Coronary artery (tissue), 2 donors: ENCODE measurements at regions not wholly inside any gene's neighbourhood (a gene's known extent, or its start where the extent isn't known, plus 50 kb on each side); places are given as distances from the start of the nearest gene placed in this dataset.
"Not testable (repeated sequence)": the region's sequence is repeated elsewhere in the genome, so short reads cannot be mapped to it uniquely, and the experiment has no call there.

Source experiments
- DNase-seq: peaks from one replicate; pipeline ENCODE4 v3.0.0-alpha.2; 2017; ENCODE audit warnings: low spot score
- H3K27ac ChIP-seq, 2 donors: fragments of 200-600 bp; sonication (generic); one replicate each; pipeline ENCODE4 v1.5.1; 2016 to 2019
- H3K4me3 ChIP-seq: fragments of 200-600 bp; sonication (generic); 2 replicates; pipeline ENCODE4 v1.5.1; 2016; ENCODE audit warnings: mild to moderate bottlenecking, moderate library complexity
- TF ChIP-seq, protein P1 (sequence below): fragments of 200-600 bp; sonication (generic); IDR thresholded peaks from one replicate; pipeline ENCODE4 v1.5.1; 2019; ENCODE audit warnings: antibody characterized with exemption

- H3K27ac ChIP-seq: no peak overlapping the region
- TF ChIP-seq, protein P1, sequence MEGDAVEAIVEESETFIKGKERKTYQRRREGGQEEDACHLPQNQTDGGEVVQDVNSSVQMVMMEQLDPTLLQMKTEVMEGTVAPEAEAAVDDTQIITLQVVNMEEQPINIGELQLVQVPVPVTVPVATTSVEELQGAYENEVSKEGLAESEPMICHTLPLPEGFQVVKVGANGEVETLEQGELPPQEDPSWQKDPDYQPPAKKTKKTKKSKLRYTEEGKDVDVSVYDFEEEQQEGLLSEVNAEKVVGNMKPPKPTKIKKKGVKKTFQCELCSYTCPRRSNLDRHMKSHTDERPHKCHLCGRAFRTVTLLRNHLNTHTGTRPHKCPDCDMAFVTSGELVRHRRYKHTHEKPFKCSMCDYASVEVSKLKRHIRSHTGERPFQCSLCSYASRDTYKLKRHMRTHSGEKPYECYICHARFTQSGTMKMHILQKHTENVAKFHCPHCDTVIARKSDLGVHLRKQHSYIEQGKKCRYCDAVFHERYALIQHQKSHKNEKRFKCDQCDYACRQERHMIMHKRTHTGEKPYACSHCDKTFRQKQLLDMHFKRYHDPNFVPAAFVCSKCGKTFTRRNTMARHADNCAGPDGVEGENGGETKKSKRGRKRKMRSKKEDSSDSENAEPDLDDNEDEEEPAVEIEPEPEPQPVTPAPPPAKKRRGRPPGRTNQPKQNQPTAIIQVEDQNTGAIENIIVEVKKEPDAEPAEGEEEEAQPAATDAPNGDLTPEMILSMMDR: no peak
- no peak for DNase-seq
- H3K4me3 ChIP-seq: no peak overlapping the region
Measured at GRCh38 chr6:170149681-170150589, 140.9 kb downstream of the DLL1 start.

- no peak for DNase-seq
- TF ChIP-seq, protein P1: no peak
- Histone ChIP-seq H3K27ac (no peak overlapping the region), H3K4me3 (no peak overlapping the region)
Measured at GRCh38 chr6:170148709-170149470, 142.0 kb downstream of the DLL1 start.

DNA sequence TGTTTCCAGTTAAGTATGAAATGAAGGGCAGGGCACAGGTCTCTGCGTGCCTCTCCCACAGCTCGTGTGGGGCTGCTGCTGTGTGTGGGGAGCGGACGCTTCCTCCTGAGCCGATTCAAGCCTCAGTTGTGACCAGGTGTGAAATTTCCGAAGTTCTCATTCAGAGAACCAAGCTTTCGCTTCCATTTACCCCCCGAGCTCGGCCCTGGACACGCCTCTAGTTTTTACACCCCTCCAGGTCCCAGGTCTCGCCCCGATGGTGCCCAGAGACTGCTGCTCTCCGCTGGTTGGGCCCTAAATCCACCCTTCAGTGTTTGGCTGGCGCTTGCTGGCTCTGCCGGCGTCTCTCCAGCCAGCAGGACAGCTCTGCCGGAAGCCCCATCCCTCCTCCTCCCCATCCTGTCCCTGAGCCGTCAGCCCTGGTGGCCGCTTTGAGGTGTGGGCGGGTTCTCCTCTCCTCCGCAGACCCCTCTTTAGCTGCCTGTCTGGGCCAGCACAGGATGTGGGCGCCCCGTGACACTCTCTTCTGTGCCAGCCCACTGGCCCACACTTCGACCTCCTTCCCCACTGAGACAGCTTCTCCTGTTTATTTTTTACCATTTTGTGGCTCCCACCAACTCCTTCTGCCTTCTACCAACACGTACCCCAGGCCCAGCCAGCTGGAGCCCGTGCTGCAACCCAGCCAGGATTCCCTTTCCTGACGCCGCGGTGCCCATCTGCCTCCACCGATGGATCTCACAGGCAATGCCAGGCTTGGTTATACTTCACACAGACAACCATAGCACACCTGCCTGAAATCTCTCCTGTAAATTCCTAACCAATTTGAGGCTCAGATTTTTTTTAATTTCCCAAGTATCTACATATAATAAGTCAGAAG, 142.8 kb downstream of the DLL1 start:
- no peak for DNase-seq
- H3K27ac ChIP-seq: no peak overlapping the region
- H3K4me3 ChIP-seq: no peak overlapping the region
- TF ChIP-seq, protein P1: no peak

DNA sequence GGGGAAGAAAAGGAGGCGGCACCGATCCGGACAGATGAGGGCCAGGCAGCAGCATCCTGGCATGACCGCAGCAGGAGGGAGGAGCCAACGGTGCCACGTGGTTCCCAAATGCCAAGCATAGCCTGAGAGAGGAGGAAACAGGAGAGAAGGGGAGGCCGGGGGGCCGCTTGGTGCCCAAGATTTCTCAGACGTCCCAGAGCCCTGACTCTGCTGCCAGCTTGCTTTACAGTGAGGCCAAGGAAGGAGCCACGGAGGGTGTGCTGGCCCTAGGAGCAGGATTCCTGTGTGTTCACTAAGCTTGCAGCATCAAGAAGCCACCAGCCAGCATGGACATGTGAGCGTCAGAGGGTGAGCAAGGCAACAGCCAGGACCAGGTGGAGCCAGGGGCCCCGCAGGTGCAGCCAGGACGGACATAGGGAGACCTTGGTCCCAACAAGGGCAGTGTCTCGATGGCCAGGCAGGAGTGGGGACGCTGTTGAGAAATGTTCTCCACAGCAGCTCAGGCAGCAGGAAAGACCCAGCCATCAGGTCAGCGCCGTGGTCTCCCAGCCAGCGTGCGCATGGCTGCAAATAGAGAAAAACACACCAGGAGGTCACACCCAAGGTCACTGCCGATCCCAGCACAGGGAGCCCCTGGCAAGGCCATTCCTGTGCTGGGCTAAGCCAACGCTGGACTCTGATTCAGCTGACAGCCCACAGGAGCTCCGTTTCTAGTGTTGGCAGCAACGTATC, 143.7 kb downstream of the DLL1 start:
- no peak overlapping the region for H3K27ac ChIP-seq
- no peak for DNase-seq
- TF ChIP-seq, protein P1: no peak
- H3K4me3 ChIP-seq: no peak overlapping the region

DNA sequence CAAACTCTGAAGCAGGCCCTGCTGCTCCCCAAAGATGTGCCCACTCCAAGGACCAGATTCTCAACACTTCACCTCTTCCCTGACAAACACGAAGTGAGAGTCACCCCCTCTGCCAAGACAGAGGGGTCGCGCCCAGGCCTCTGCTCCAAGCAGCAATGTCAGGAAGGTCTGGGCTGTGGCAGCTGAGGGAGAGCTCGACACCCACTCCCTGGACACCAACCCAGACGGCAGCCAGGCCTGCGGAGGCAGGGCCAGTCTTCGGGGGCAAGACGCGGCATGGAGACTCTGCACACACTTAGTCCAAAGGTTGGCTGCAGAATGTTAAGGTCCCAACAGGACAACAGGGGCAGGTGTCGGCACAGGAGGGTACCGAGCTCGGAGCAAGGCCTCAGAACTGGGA, 144.2 kb downstream of the DLL1 start:
- Histone ChIP-seq H3K4me3 (no peak overlapping the region), H3K27ac (no peak overlapping the region)
- no peak for DNase-seq
- TF ChIP-seq, protein P1: no peak

DNA sequence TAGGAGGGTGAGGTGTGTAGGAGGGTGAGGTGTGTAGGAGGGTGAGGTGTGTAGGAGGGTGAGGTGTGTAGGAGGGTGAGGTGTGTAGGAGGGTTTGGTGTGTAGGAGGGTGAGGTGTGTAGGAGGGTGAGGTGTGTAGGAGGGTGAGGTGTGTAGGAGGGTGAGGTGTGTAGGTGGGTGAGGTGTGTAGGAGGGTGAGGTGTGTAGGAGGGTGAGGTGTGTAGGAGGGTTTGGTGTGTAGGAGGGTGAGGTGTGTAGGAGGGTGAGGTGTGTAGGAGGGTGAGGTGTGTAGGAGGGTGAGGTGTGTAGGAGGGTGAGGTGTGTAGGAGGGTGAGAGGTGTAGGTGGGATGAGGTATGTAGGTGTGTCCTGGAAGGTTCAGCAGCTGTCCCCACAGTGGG, 144.7 kb downstream of the DLL1 start:
- not testable (repeated sequence) for DNase-seq, H3K27ac ChIP-seq, H3K4me3 ChIP-seq

DNA sequence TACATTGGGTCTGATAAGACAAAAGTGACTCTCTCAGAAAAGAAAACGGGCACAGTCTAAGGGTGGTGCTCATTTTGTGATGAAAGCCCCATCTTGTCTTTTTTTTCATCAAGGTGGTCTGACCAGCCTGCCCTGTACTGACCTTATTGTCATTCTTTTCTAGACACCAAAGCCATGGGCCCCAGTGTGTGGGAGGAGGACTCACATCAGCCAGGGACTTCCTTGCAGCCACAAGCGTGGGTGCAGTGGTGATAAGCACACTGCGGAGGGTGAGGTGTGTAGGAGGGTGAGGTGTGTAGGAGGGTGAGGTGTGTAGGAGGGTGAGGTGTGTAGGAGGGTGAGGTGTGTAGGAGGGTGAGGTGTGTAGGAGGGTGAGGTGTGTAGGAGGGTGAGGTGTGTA, 145.2 kb downstream of the DLL1 start:
- H3K27ac ChIP-seq, H3K4me3 ChIP-seq, DNase-seq: not testable (repeated sequence)
